GM12873 (cell line): ENCODE measurements at regions not wholly inside any gene's neighbourhood (a gene's known extent, or its start where the extent isn't known, plus 50 kb on each side); places are given as distances from the start of the nearest gene placed in this dataset.

Experiments used
- CTCF ChIP-seq: IDR thresholded peaks from 2 replicates; pipeline ENCODE4 v1.5.1; 2012; ENCODE audit warnings: low read depth, mild to moderate bottlenecking, moderate library complexity, low read length, control low read depth; ENCODE audit not compliant: insufficient read depth; ENCODE audit errors: missing control alignments

GRCh38 chr11:70732023-70732880, 333.9 kb downstream of the CTTN start:
- TF ChIP-seq CTCF: no peak

GRCh38 chr11:70732881-70733196, 334.5 kb downstream of the CTTN start:
- no peak for TF ChIP-seq CTCF

GRCh38 chr11:70733327-70734325, 335.3 kb downstream of the CTTN start:
- TF ChIP-seq CTCF: no peak

- TF ChIP-seq CTCF: no peak
Observed at GRCh38 chr11:70734379-70734778, 336.1 kb downstream of the CTTN start.

GRCh38 chr11:70734911-70735310, 336.6 kb downstream of the CTTN start:
- TF ChIP-seq CTCF: no peak

- no peak for TF ChIP-seq CTCF
Observed at GRCh38 chr11:70735976-70736375, 337.6 kb downstream of the CTTN start.

- no peak for TF ChIP-seq CTCF
Observed at GRCh38 chr11:70736461-70736860, 338.1 kb downstream of the CTTN start.
